Activated T-helper 17 cell treated with anti-CD3 and anti-CD28 coated beads, Interleukin-2, amount 50 U/mL, for 72 hours (primary cell): ENCODE measurements at regions not wholly inside any gene's neighbourhood (a gene's known extent, or its start where the extent isn't known, plus 50 kb on each side); places are given as distances from the start of the nearest gene placed in this dataset.

Experiments used
- ATAC-seq: fragments of 150-1000 bp; cut with Tn5 transposase; replicated peaks from 2 replicates; pipeline ENCODE4 v1.10.0; 2021; ENCODE audit warnings: mild to moderate bottlenecking, moderate library complexity
- H3K27ac Mint-ChIP-seq: one replicate; pipeline ENCODE4 v1.8.0; 2022; ENCODE audit warnings: mixed read lengths
- H3K27me3 Mint-ChIP-seq: one replicate; pipeline ENCODE4 v1.8.0; 2022; ENCODE audit warnings: mixed read lengths
- H3K36me3 Mint-ChIP-seq: one replicate; pipeline ENCODE4 v1.8.0; 2022; ENCODE audit warnings: low read depth, mild to moderate bottlenecking, mixed read lengths
- H3K4me1 Mint-ChIP-seq: one replicate; pipeline ENCODE4 v1.8.0; 2022; ENCODE audit warnings: mixed read lengths
- H3K4me3 Mint-ChIP-seq: one replicate; pipeline ENCODE4 v1.8.0; 2022; ENCODE audit warnings: mild to moderate bottlenecking, mixed read lengths
- H3K9me3 Mint-ChIP-seq: one replicate; pipeline ENCODE4 v1.8.0; 2022; ENCODE audit warnings: mixed read lengths

- peaks cover 18% of the 10 kb centered on the region for H3K9me3 Mint-ChIP-seq
- no peak overlapping the region for H3K4me3 Mint-ChIP-seq
- H3K4me1 Mint-ChIP-seq, result no peaks in the 10 kb centered on the region
- H3K36me3 Mint-ChIP-seq, result no peaks in the 10 kb centered on the region
- H3K27me3 Mint-ChIP-seq, result no peaks in the 10 kb centered on the region
- no peak overlapping the region for H3K27ac Mint-ChIP-seq
- ATAC-seq, result no peak
These were observed 735.6 kb upstream of the SORCS1 start for GRCh38 chr10:107900131-107900530.

DNA sequence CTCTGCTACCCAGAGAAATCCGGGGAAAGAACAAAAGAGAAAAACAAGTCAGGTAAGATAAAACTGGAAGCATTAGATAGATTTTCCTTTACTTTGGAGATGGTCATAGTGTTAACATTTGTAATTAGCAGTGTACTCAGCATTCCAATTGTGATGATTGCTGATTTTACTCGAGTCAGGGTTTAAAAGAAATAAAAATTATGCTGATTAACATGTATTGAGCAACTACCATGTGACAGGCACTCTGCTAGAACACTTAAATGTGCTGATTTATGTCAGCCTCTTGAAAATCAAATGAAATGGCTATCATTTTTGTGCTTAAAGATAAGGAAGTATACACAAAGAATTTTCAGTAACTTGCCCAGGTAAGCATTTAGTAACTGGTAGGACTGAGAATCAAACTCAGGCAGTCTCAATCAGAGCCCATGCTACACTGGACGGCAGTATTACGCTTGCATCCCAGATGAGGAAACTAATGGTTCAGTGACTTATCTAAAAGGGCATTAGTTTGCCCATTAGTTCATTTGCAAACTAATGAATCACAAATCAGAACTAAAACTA, 735.1 kb upstream of the SORCS1 start:
- Mint-ChIP-seq H3K36me3 (no peaks in the 10 kb centered on the region), H3K27ac (no peak overlapping the region), H3K4me1 (no peaks in the 10 kb centered on the region), H3K27me3 (no peaks in the 10 kb centered on the region), H3K9me3 (peaks cover 18% of the 10 kb centered on the region), H3K4me3 (no peak overlapping the region)
- no peak for ATAC-seq

GRCh38 chr10:107899075-107899474, 734.6 kb upstream of the SORCS1 start:
- ATAC-seq, result no peak
- no peaks in the 10 kb centered on the region for H3K27me3 Mint-ChIP-seq
- no peak overlapping the region for H3K27ac Mint-ChIP-seq
- H3K9me3 Mint-ChIP-seq, result peaks cover 17% of the 10 kb centered on the region
- H3K4me1 Mint-ChIP-seq, result no peaks in the 10 kb centered on the region
- H3K36me3 Mint-ChIP-seq, result no peaks in the 10 kb centered on the region
- no peak overlapping the region for H3K4me3 Mint-ChIP-seq

GRCh38 chr10:107898392-107898791, 733.9 kb upstream of the SORCS1 start:
- no peaks in the 10 kb centered on the region for H3K27me3 Mint-ChIP-seq
- peaks cover 17% of the 10 kb centered on the region for H3K9me3 Mint-ChIP-seq
- no peaks in the 10 kb centered on the region for H3K36me3 Mint-ChIP-seq
- no peak overlapping the region for H3K4me3 Mint-ChIP-seq
- ATAC-seq, result no peak
- H3K4me1 Mint-ChIP-seq, result no peaks in the 10 kb centered on the region
- no peak overlapping the region for H3K27ac Mint-ChIP-seq

DNA sequence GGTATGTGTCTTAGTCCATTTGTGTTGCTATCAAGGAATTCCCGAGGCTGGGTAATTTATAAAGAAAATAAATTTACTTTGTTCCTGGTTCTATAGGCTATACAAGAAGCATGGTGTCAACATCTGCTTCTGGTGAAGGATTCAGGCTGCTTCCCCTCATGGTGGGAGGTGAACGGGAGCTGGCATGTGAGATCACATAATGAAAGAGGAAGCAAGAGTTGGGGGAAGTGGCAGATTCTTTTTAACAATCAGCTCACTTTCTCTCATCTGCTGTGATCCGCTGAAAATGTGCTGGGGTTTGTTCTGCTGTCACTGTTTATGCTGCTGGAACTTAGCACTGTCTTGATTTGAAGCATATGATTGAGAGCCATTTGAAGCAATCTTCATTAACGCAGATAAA, 730.0 kb upstream of the SORCS1 start:
- H3K27me3 Mint-ChIP-seq, result no peaks in the 10 kb centered on the region
- peaks cover 13% of the 10 kb centered on the region for H3K9me3 Mint-ChIP-seq
- no peak overlapping the region for H3K27ac Mint-ChIP-seq
- no peak for ATAC-seq
- no peaks in the 10 kb centered on the region for H3K36me3 Mint-ChIP-seq
- H3K4me1 Mint-ChIP-seq, result no peaks in the 10 kb centered on the region
- no peak overlapping the region for H3K4me3 Mint-ChIP-seq

DNA sequence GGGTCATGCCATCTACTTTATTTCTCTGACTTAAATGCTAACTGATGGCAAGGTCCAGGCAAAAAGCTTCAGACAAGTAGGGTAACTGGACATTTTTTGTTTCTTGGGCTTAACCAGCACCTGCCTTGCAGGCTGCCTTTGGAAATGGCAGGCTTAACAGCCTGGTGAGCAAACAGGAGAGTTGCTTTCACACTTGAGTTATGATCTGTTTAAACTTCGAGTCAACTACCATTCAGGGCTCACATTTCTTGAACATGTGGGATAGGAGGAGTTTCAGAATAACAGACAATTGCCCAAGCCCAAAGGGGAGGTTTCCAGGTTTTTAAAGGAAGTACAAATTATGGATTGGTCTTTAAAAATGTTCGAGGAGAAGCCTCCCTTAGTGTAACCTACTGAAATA, 724.6 kb upstream of the SORCS1 start:
- ATAC-seq, result no peak
- Mint-ChIP-seq H3K27me3 (no peaks in the 10 kb centered on the region), H3K4me1 (no peaks in the 10 kb centered on the region), H3K4me3 (no peak overlapping the region), H3K27ac (no peak overlapping the region), H3K9me3 (peaks cover 26% of the 10 kb centered on the region), H3K36me3 (no peaks in the 10 kb centered on the region)

DNA sequence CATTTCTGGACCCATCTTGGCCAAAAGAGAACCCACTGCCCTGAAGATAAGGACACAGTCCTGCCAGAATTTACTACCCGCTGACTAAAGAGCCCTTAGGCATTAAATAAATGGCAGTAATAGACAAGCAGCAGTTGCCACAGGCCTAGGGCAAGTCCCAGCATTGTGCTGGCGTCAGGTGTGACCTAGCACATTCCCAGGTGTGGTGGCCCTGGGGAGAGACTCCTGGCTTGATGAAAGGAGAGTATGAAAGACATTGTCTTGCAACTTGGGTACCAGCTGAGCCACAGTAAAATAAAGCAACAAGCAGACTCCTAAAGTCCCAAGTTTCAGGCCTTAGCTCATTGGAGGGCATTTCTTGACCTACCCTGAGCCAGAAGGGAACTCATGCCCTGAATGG, 715.7 kb upstream of the SORCS1 start:
- Mint-ChIP-seq H3K4me3 (no peak overlapping the region), H3K4me1 (no peaks in the 10 kb centered on the region), H3K36me3 (no peaks in the 10 kb centered on the region), H3K27me3 (no peaks in the 10 kb centered on the region), H3K9me3 (peaks cover 19% of the 10 kb centered on the region), H3K27ac (no peak overlapping the region)
- ATAC-seq, result no peak

DNA sequence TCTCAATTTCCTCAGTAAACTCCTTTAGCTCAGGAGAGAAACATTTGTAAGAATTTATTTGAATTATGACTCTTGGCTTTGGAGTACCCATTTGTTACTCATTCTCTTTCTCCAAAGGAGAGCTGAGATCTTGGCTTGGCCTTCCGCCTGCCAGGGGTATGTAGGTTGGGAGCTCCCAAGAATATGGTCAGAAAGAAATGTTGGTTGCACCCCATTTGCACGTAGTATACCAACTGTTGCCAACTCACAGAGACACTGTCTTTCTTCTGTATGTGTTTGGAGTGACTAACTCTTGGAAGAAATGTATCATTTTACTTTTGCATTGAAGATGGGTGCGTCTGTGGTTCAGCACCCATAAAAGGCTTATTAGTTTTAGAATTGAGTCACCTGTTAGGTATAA, 708.5 kb upstream of the SORCS1 start:
- H3K4me1 Mint-ChIP-seq, result no peaks in the 10 kb centered on the region
- ATAC-seq, result no peak
- H3K27ac Mint-ChIP-seq, result no peak overlapping the region
- H3K4me3 Mint-ChIP-seq, result no peak overlapping the region
- no peaks in the 10 kb centered on the region for H3K27me3 Mint-ChIP-seq
- no peaks in the 10 kb centered on the region for H3K36me3 Mint-ChIP-seq
- peaks cover 7% of the 10 kb centered on the region for H3K9me3 Mint-ChIP-seq

- no peaks in the 10 kb centered on the region for H3K36me3 Mint-ChIP-seq
- peaks cover 7% of the 10 kb centered on the region for H3K9me3 Mint-ChIP-seq
- ATAC-seq, result no peak
- no peak overlapping the region for H3K27ac Mint-ChIP-seq
- H3K4me1 Mint-ChIP-seq, result no peaks in the 10 kb centered on the region
- no peak overlapping the region for H3K4me3 Mint-ChIP-seq
- H3K27me3 Mint-ChIP-seq, result no peaks in the 10 kb centered on the region
These were observed 701.2 kb upstream of the SORCS1 start for GRCh38 chr10:107865691-107866090.

DNA sequence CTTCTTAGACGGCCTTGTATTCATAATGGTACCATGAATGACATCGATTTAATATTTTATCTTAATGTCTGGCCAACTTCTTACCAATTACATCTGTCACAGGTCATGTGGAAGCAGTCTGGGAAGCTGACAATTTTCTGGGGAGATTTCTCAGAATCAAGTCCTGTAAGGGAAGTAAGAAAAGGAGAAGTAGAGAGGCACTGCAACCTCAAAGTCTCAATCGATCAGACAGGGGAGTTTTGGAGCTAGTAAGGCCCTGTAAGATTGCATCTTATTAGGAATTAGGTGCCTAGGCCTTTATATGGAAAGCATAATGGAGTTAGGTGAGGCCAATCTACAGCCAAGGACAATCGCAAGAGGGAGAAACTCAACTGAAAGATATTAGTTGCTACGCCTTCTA, 694.6 kb upstream of the SORCS1 start:
- Mint-ChIP-seq H3K9me3 (peaks cover 19% of the 10 kb centered on the region), H3K27ac (no peak overlapping the region), H3K36me3 (no peaks in the 10 kb centered on the region), H3K27me3 (no peaks in the 10 kb centered on the region), H3K4me3 (no peak overlapping the region), H3K4me1 (no peaks in the 10 kb centered on the region)
- ATAC-seq, result no peak

- no peaks in the 10 kb centered on the region for H3K27me3 Mint-ChIP-seq
- H3K4me1 Mint-ChIP-seq, result no peaks in the 10 kb centered on the region
- ATAC-seq, result no peak
- H3K4me3 Mint-ChIP-seq, result no peak overlapping the region
- H3K27ac Mint-ChIP-seq, result no peak overlapping the region
- H3K36me3 Mint-ChIP-seq, result no peaks in the 10 kb centered on the region
- peaks cover 19% of the 10 kb centered on the region for H3K9me3 Mint-ChIP-seq
These were observed 691.5 kb upstream of the SORCS1 start for GRCh38 chr10:107856047-107856315.

- Mint-ChIP-seq H3K9me3 (peaks cover 19% of the 10 kb centered on the region), H3K27me3 (no peaks in the 10 kb centered on the region), H3K36me3 (no peaks in the 10 kb centered on the region), H3K4me1 (no peaks in the 10 kb centered on the region), H3K27ac (no peak overlapping the region), H3K4me3 (no peak overlapping the region)
- no peak for ATAC-seq
These were observed 691.0 kb upstream of the SORCS1 start for GRCh38 chr10:107855301-107856046.

DNA sequence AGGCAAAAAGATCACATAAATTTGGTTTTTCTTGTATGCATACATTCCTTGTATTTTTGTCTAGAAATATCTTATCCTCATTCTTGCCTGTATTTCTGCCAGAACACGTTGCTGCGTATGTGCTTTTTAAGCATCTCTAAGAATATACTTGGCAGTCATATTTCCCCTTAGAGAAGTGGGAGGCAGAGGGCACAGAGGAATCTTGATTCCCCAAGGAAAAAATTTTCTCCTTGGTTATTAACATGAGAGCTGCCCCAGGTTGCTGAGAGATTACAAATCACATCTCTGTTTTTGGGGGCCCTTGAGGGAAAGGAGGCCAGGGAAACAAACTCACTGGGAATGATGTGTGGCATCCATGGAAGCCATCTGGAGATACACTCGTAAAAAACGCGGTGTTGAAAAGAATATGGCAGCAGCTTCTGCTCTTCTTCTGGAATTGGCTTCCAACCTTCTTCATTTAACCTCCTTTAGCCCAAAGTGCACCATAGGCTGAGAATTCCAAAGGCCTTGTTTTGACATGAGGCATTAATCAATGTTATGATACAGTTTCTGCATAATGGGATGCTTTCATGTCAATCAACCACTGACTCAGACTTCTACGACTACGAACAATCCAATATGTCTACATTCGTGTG, 684.3 kb upstream of the SORCS1 start:
- H3K27me3 Mint-ChIP-seq, result no peaks in the 10 kb centered on the region
- H3K4me1 Mint-ChIP-seq, result no peaks in the 10 kb centered on the region
- H3K36me3 Mint-ChIP-seq, result no peaks in the 10 kb centered on the region
- no peak overlapping the region for H3K27ac Mint-ChIP-seq
- peaks cover 12% of the 10 kb centered on the region for H3K9me3 Mint-ChIP-seq
- no peak for ATAC-seq
- no peak overlapping the region for H3K4me3 Mint-ChIP-seq

- no peaks in the 10 kb centered on the region for H3K4me1 Mint-ChIP-seq
- ATAC-seq, result no peak
- no peaks in the 10 kb centered on the region for H3K36me3 Mint-ChIP-seq
- no peak overlapping the region for H3K4me3 Mint-ChIP-seq
- peaks cover 16% of the 10 kb centered on the region for H3K9me3 Mint-ChIP-seq
- no peaks in the 10 kb centered on the region for H3K27me3 Mint-ChIP-seq
- H3K27ac Mint-ChIP-seq, result no peak overlapping the region
These were observed 683.1 kb upstream of the SORCS1 start for GRCh38 chr10:107847620-107848019.

GRCh38 chr10:107834706-107835105, 670.2 kb upstream of the SORCS1 start:
- H3K4me3 Mint-ChIP-seq, result no peak overlapping the region
- no peaks in the 10 kb centered on the region for H3K4me1 Mint-ChIP-seq
- H3K27me3 Mint-ChIP-seq, result no peaks in the 10 kb centered on the region
- no peak overlapping the region for H3K27ac Mint-ChIP-seq
- ATAC-seq, result no peak
- no peaks in the 10 kb centered on the region for H3K36me3 Mint-ChIP-seq
- peaks cover 19% of the 10 kb centered on the region for H3K9me3 Mint-ChIP-seq
